HG02642 (cell line): ENCODE measurements at regions not wholly inside any gene's neighbourhood (a gene's known extent, or its start where the extent isn't known, plus 50 kb on each side); places are given as distances from the start of the nearest gene placed in this dataset.

ENCODE experiments used
- ATAC-seq: cut with Tn5 transposase; IDR thresholded peaks from one replicate; pipeline ENCODE4 v1.9.1; 2021; ENCODE audit warnings: mild to moderate bottlenecking; ENCODE audit not compliant: unreplicated experiment, poor library complexity

- ATAC-seq: no peak
These were observed 205.7 kb downstream of the UACA start for GRCh38 chr15:70557521-70558258.

- ATAC-seq: no peak
These were observed 206.6 kb downstream of the UACA start for GRCh38 chr15:70556779-70557178.

GRCh38 chr15:70556151-70556741 lies 207.1 kb downstream of the UACA start:
- no peak for ATAC-seq

- ATAC-seq: no peak
These were observed 207.6 kb downstream of the UACA start for GRCh38 chr15:70555713-70556112.

GRCh38 chr15:70547846-70548487 lies 215.4 kb downstream of the UACA start:
- no peak for ATAC-seq

GRCh38 chr15:70545526-70545925 lies 217.8 kb downstream of the UACA start:
- no peak for ATAC-seq

- no peak for ATAC-seq
These were observed 221.8 kb downstream of the UACA start for GRCh38 chr15:70541511-70541910.

- ATAC-seq: no peak
These were observed 223.3 kb downstream of the UACA start for GRCh38 chr15:70539912-70540530.

GRCh38 chr15:70539409-70539808 lies 223.9 kb downstream of the UACA start:
- no peak for ATAC-seq

GRCh38 chr15:70538278-70538677 lies 225.1 kb downstream of the UACA start:
- ATAC-seq: no peak

- ATAC-seq: no peak
These were observed 227.4 kb downstream of the UACA start for GRCh38 chr15:70535955-70536338.

GRCh38 chr15:70535071-70535954 lies 228.0 kb downstream of the UACA start:
- ATAC-seq: no peak

GRCh38 chr15:70533931-70534742 lies 229.2 kb downstream of the UACA start:
- no peak for ATAC-seq

GRCh38 chr15:70532531-70533186 lies 230.7 kb downstream of the UACA start:
- no peak for ATAC-seq

- ATAC-seq: no peak
These were observed 231.8 kb downstream of the UACA start for GRCh38 chr15:70531576-70531975.

- no peak for ATAC-seq
These were observed 232.5 kb downstream of the UACA start for GRCh38 chr15:70530906-70531305.

- ATAC-seq: no peak
These were observed 232.9 kb downstream of the UACA start for GRCh38 chr15:70530503-70530902.

- ATAC-seq: no peak
These were observed 233.3 kb downstream of the UACA start for GRCh38 chr15:70530017-70530499.

- ATAC-seq: no peak
These were observed 234.5 kb downstream of the UACA start for GRCh38 chr15:70528816-70529215.
